Spleen (tissue), 11 donors: ENCODE measurements at regions not wholly inside any gene's neighbourhood (a gene's known extent, or its start where the extent isn't known, plus 50 kb on each side); places are given as distances from the start of the nearest gene placed in this dataset.

Experiments
- DNase-seq: peaks from one replicate; pipeline ENCODE4 v3.0.0-alpha.2; 2020
- H3K27ac ChIP-seq, 8 donors: fragments of 200-600 bp; sonication (generic) in 7 of 8; 1 replicate in 4 of 8; 2 replicates in 4 of 8; pipeline versions ENCODE4 v1.5.0 to v1.8.0; 2016 to 2021; ENCODE audit warnings: inconsistent platforms in 4 of 8, mild to moderate bottlenecking in 4 of 8, moderate library complexity in 1 of 8
- H3K27me3 ChIP-seq, 7 donors: fragments of 200-600 bp; sonication (generic) in 6 of 7; replicated peaks in 1 of 7; 1 replicate in 4 of 7; 2 replicates in 3 of 7; pipeline versions ENCODE4 v1.5.0 to v1.8.0; 2016 to 2021; ENCODE audit warnings: inconsistent platforms in 3 of 7, mild to moderate bottlenecking in 1 of 7
- H3K36me3 ChIP-seq, 6 donors: fragments of 200-600 bp; sonication (generic) in 5 of 6; 1 replicate in 4 of 6; 2 replicates in 2 of 6; pipeline versions ENCODE4 v1.5.0 to v1.8.0; 2016 to 2021; ENCODE audit warnings: inconsistent platforms in 2 of 6
- H3K4me1 ChIP-seq, 6 donors: fragments of 200-600 bp; sonication (generic) in 5 of 6; 1 replicate in 3 of 6; 2 replicates in 3 of 6; pipeline versions ENCODE4 v1.5.0 to v1.8.0; 2016 to 2021; ENCODE audit warnings: inconsistent platforms in 3 of 6
- H3K4me3 ChIP-seq, 8 donors: fragments of 200-600 bp; sonication (generic) in 7 of 8; 1 replicate in 4 of 8; 2 replicates in 4 of 8; pipeline versions ENCODE4 v1.5.0 to v1.8.0; 2016 to 2021; ENCODE audit warnings: inconsistent platforms in 4 of 8, mild to moderate bottlenecking in 4 of 8, moderate library complexity in 2 of 8
- H3K9me3 ChIP-seq, 8 donors: fragments of 200-600 bp; sonication (generic) in 7 of 8; 1 replicate in 4 of 8; 2 replicates in 4 of 8; pipeline versions ENCODE4 v1.5.0 to v1.8.0; 2016 to 2021; ENCODE audit warnings: inconsistent platforms in 4 of 8
- CTCF ChIP-seq, 11 experiments: fragments of 200-600 bp in 7 of 11; fragments of 450-650 bp in 4 of 11; sonication (generic) in 4 of 11; IDR thresholded peaks in 8 of 11; conservative IDR thresholded peaks in 3 of 11; 1 replicate in 7 of 11; 2 replicates in 4 of 11; pipeline versions ENCODE4 v1.4.0 to v1.8.0; 2016 to 2021; ENCODE audit warnings: antibody characterized with exemption in 11 of 11, inconsistent platforms in 4 of 11, mild to moderate bottlenecking in 1 of 11
- POLR2A ChIP-seq, 3 donors: fragments of 450-650 bp; IDR thresholded peaks; one replicate each; pipeline ENCODE4 v1.5.1; 2017; ENCODE audit warnings: antibody characterized with exemption in 3 of 3, mild to moderate bottlenecking in 1 of 3
- POLR2AphosphoS5 ChIP-seq, 3 donors: sonication (generic); formaldehyde crosslinking; IDR thresholded peaks; one replicate each; pipeline ENCODE4 v1.5.1; 2017; ENCODE audit warnings: antibody characterized with exemption in 3 of 3
- WGBS, 5 donors: extraction: QIAGEN DNeasy Blood & Tissue Kit in 3 of 5; methylation state at CpG; one replicate each; pipeline versions ENCODE4 v1.1.5 to v1.1.7; 2013 to 2018; 5-methylcytosine and 5-hydroxymethylcytosine counted together
- intact Hi-C: fragments of 100-400 bp; cut with DNase I; formaldehyde crosslinking; loops from one replicate; pipeline ENCODE4 v1.15.0; 2023; ENCODE audit warnings: low total_unique reads
- small RNA-seq, 4 donors: library from RNA; depleted of rRNA; stranded (forward); fragments of <200 nt; gene quantifications; one replicate each; pipeline ENCODE3, GENCODE V24; 2016
- donor health status: healthy with polysubstance abuse.
- donor health status: DM: no; HTN: no; CAD: no; lungs with moderate emphysema.
- donor health status: DM: no; HTN: no; CAD: no.
- donor health status: Bipolar disorder and iron deficiency.
- donor health status: healthy.
- donor health status: DM: no; HTN: no; CAD: no.
- donor health status: DM: yes; HTN: yes; CAD: no.

GRCh38 chr15:68001811-68002210, 52.3 kb upstream of the PIAS1 start:
- Histone ChIP-seq H3K9me3 (peaks cover 0 to 9% (median under 1%) of the 10 kb centered on the region in 8 donors), H3K4me1 (peaks cover 0 to 3% (median 0%) of the 10 kb centered on the region in 6 donors), H3K27me3 (peaks cover 0 to 4% (median 0%) of the 10 kb centered on the region in 7 donors), H3K36me3 (no peaks in the 10 kb centered on the region), H3K27ac (no peak overlapping the region), H3K4me3 (no peak overlapping the region)
- TF ChIP-seq POLR2A (IDR thresholded peaks at IDR 0.05) (no peak), POLR2AphosphoS5 (IDR thresholded peaks at IDR 0.05) (no peak), CTCF (IDR thresholded peaks at IDR 0.05 in 8 of 11, conservative IDR thresholded peaks at IDR 0.05 in 3 of 11) (no peak)
- DNase-seq: no peak
- intact Hi-C loops: no loop called here
- 79 to 87% (median 82%) methylated on average over 4 of the region's 4 CpGs for WGBS, 5 donors

- H3K9me3 ChIP-seq: peaks cover 0 to 22% (median 12%) of the 10 kb centered on the region in 8 donors
- 88 to 96% (median 92%) methylated on average over 6 of the region's 6 CpGs for WGBS, 5 donors
- no peak overlapping the region for H3K4me3 ChIP-seq
- H3K36me3 ChIP-seq: no peaks in the 10 kb centered on the region
- no peak for DNase-seq
- intact Hi-C loops: no loop called here
- H3K27ac ChIP-seq: no peak overlapping the region
- H3K27me3 ChIP-seq: peaks cover 0 to 4% (median 0%) of the 10 kb centered on the region in 7 donors
- TF ChIP-seq POLR2AphosphoS5 (IDR thresholded peaks at IDR 0.05) (no peak), CTCF (IDR thresholded peaks at IDR 0.05 in 8 of 11, conservative IDR thresholded peaks at IDR 0.05 in 3 of 11) (no peak), POLR2A (IDR thresholded peaks at IDR 0.05) (no peak)
- peaks cover 0 to 3% (median 0%) of the 10 kb centered on the region in 6 donors for H3K4me1 ChIP-seq
Observed at GRCh38 chr15:68003297-68003696, 50.8 kb upstream of the PIAS1 start.

Small RNA genes lying in the stretch of these regions (small RNA-seq; reads per million reads assigned to genes)
- 0 reads per million in 4 donors for gene AC022254.1
